Hematopoietic multipotent progenitor cell treated with erythropoietin and hydrocortisone succinate and interleukin-3 and kit ligand, for 8 days (in vitro differentiated cells): ENCODE measurements at regions not wholly inside any gene's neighbourhood (a gene's known extent, or its start where the extent isn't known, plus 50 kb on each side); places are given as distances from the start of the nearest gene placed in this dataset.
"Not testable (repeated sequence)": the region's sequence is repeated elsewhere in the genome, so short reads cannot be mapped to it uniquely, and the experiment has no call there.

Experiments
- DNase-seq: peaks from one replicate; pipeline ENCODE4 v3.0.0-alpha.2; 2015

GRCh38 chr6:71007298-71007697 lies 50.4 kb upstream of the B3GAT2 start:
- not testable (repeated sequence) for DNase-seq

- DNase-seq = no peak
Observed at GRCh38 chr6:71011871-71012371, 55.1 kb upstream of the B3GAT2 start.

- peak; percentile 68 for DNase-seq
Observed at GRCh38 chr6:71012866-71013469, 56.1 kb upstream of the B3GAT2 start.

GRCh38 chr6:71015392-71015791 lies 58.5 kb upstream of the B3GAT2 start:
- no peak for DNase-seq

- no peak for DNase-seq
Observed at GRCh38 chr6:71028236-71028876, 71.5 kb upstream of the B3GAT2 start.

- DNase-seq = no peak
Observed at GRCh38 chr6:71028877-71029252, 72.0 kb upstream of the B3GAT2 start.

- DNase-seq = no peak
Observed at GRCh38 chr6:71029555-71029954, 72.7 kb upstream of the B3GAT2 start.

GRCh38 chr6:71031912-71032311 lies 75.1 kb upstream of the B3GAT2 start:
- DNase-seq = no peak

GRCh38 chr6:71033171-71033570 lies 76.3 kb upstream of the B3GAT2 start:
- no peak for DNase-seq

- DNase-seq = no peak
Observed at GRCh38 chr6:71033890-71034289, 77.0 kb upstream of the B3GAT2 start.

GRCh38 chr6:71034563-71035345 lies 77.9 kb upstream of the B3GAT2 start:
- no peak for DNase-seq

- DNase-seq = no peak
Observed at GRCh38 chr6:71035871-71036270, 79.0 kb upstream of the B3GAT2 start.

GRCh38 chr6:71038711-71039344 lies 82.0 kb upstream of the B3GAT2 start:
- DNase-seq = no peak

GRCh38 chr6:71040043-71040442 lies 83.2 kb upstream of the B3GAT2 start:
- no peak for DNase-seq

- DNase-seq = no peak
Observed at GRCh38 chr6:71040841-71041240, 84.0 kb upstream of the B3GAT2 start.

- DNase-seq = no peak
Observed at GRCh38 chr6:71043902-71044301, 87.0 kb upstream of the B3GAT2 start.

GRCh38 chr6:71044753-71045152 lies 87.9 kb upstream of the B3GAT2 start:
- no peak for DNase-seq

GRCh38 chr6:71045296-71045695 lies 88.4 kb upstream of the B3GAT2 start:
- DNase-seq = no peak

- no peak for DNase-seq
Observed at GRCh38 chr6:71047417-71047816, 90.6 kb upstream of the B3GAT2 start.

GRCh38 chr6:71048320-71049164 lies 91.7 kb upstream of the B3GAT2 start:
- no peak for DNase-seq

GRCh38 chr6:71049198-71049770 lies 92.4 kb upstream of the B3GAT2 start:
- DNase-seq = no peak

GRCh38 chr6:71053475-71053874 lies 96.6 kb upstream of the B3GAT2 start:
- DNase-seq = no peak
